SK-N-SH treated with all-trans-retinoic acid at 6 μM for 48 hours (cell line): ENCODE measurements at regions not wholly inside any gene's neighbourhood (a gene's known extent, or its start where the extent isn't known, plus 50 kb on each side); places are given as distances from the start of the nearest gene placed in this dataset.

Source experiments
- ATAC-seq: fragments of 200-7000 bp; cut with Tn5 transposase; 3 replicates; pipeline ENCODE4 v1.9.1; 2020; ENCODE audit warnings: mild to moderate bottlenecking, moderate library complexity
- BACH2 ChIP-seq: fragments of 250-450 bp; sonication (Bioruptor Pico); IDR thresholded peaks from 2 replicates; pipeline ENCODE4 v1.9.0; 2021; ENCODE audit warnings: mild to moderate bottlenecking, borderline replicate concordance
- CREB5 ChIP-seq: fragments of 250-450 bp; sonication (Bioruptor Pico); IDR thresholded peaks from 2 replicates; pipeline ENCODE4 v1.5.1; 2020; ENCODE audit warnings: low read depth, mild to moderate bottlenecking, moderate library complexity
- CSDC2 ChIP-seq: fragments of 250-450 bp; sonication (Bioruptor Pico); IDR thresholded peaks from 2 replicates; pipeline ENCODE4 v1.5.0; 2020; ENCODE audit warnings: mild to moderate bottlenecking, moderate library complexity
- ESRRG ChIP-seq: fragments of 250-450 bp; sonication (Bioruptor Pico); IDR thresholded peaks from 2 replicates; pipeline ENCODE4 v1.6.1; 2021; ENCODE audit warnings: mild to moderate bottlenecking
- GLIS3 ChIP-seq: fragments of 250-450 bp; sonication (Bioruptor Pico); IDR thresholded peaks from 2 replicates; pipeline ENCODE4 v1.5.0; 2020; ENCODE audit warnings: mild to moderate bottlenecking, moderate library complexity
- ISL1 ChIP-seq: fragments of 250-450 bp; sonication (Bioruptor Pico); IDR thresholded peaks from 2 replicates; pipeline ENCODE4 v2.1.2; 2022; ENCODE audit warnings: mild to moderate bottlenecking, moderate library complexity
- POU6F1 ChIP-seq: fragments of 250-450 bp; sonication (Bioruptor Pico); IDR thresholded peaks from 2 replicates; pipeline ENCODE4 v1.8.0; 2021; ENCODE audit warnings: low read depth, mild to moderate bottlenecking, moderate library complexity, borderline replicate concordance
- PPARA ChIP-seq: fragments of 250-450 bp; sonication (Bioruptor Pico); IDR thresholded peaks from 2 replicates; pipeline ENCODE4 v1.5.0; 2020; ENCODE audit warnings: mild to moderate bottlenecking, borderline replicate concordance
- RARB ChIP-seq: fragments of 250-450 bp; sonication (Bioruptor Pico); IDR thresholded peaks from 2 replicates; pipeline ENCODE4 v1.8.0; 2021; ENCODE audit warnings: mild to moderate bottlenecking, moderate library complexity
- TOX ChIP-seq: fragments of 250-450 bp; sonication (Bioruptor Pico); IDR thresholded peaks from 2 replicates; pipeline ENCODE4 v1.8.0; 2021; ENCODE audit warnings: mild to moderate bottlenecking, moderate library complexity, borderline replicate concordance
- ZFP3 ChIP-seq: fragments of 250-450 bp; sonication (Bioruptor Pico); IDR thresholded peaks from 2 replicates; pipeline ENCODE4 v1.5.0; 2020; ENCODE audit warnings: mild to moderate bottlenecking, moderate library complexity
- ZFP30 ChIP-seq: fragments of 450-650 bp; formaldehyde crosslinking; IDR thresholded peaks from 2 replicates; pipeline ENCODE4 v1.5.0; 2022; ENCODE audit warnings: mild to moderate bottlenecking, moderate library complexity
- ZNF565 ChIP-seq: fragments of 450-650 bp; formaldehyde crosslinking; conservative IDR thresholded peaks from 2 replicates; pipeline ENCODE4 v1.5.0; 2020; ENCODE audit warnings: low read depth, mild to moderate bottlenecking, moderate library complexity
- ZNF70 ChIP-seq: fragments of 450-650 bp; formaldehyde crosslinking; IDR thresholded peaks from 2 replicates; pipeline ENCODE4 v1.5.0; 2020; ENCODE audit warnings: mild to moderate bottlenecking, moderate library complexity
- ZNF8 ChIP-seq: fragments of 450-650 bp; formaldehyde crosslinking; IDR thresholded peaks from 2 replicates; pipeline ENCODE4 v1.5.0; 2020; ENCODE audit warnings: mild to moderate bottlenecking, moderate library complexity
- TF ChIP-seq, protein P1 (sequence below): fragments of 250-450 bp; sonication (Bioruptor Pico); IDR thresholded peaks from 2 replicates; pipeline ENCODE4 v1.5.1; 2021; ENCODE audit warnings: mild to moderate bottlenecking, moderate library complexity
- TF ChIP-seq, protein P2 (sequence below): fragments of 250-450 bp; sonication (Bioruptor Pico); IDR thresholded peaks from 2 replicates; pipeline ENCODE4 v1.8.0; 2020; ENCODE audit warnings: mild to moderate bottlenecking, moderate library complexity, borderline replicate concordance
- TF ChIP-seq, protein P3 (sequence below): fragments of 250-450 bp; sonication (Bioruptor Pico); IDR thresholded peaks from 2 replicates; pipeline ENCODE4 v1.5.0; 2020; ENCODE audit warnings: mild to moderate bottlenecking, moderate library complexity

- TF ChIP-seq GLIS3 (CRISPR knock-in tag) (no peak), ZFP30 (CRISPR knock-in tag) (no peak), ISL1 (CRISPR knock-in tag) (no peak)
- TF ChIP-seq, protein P1, sequence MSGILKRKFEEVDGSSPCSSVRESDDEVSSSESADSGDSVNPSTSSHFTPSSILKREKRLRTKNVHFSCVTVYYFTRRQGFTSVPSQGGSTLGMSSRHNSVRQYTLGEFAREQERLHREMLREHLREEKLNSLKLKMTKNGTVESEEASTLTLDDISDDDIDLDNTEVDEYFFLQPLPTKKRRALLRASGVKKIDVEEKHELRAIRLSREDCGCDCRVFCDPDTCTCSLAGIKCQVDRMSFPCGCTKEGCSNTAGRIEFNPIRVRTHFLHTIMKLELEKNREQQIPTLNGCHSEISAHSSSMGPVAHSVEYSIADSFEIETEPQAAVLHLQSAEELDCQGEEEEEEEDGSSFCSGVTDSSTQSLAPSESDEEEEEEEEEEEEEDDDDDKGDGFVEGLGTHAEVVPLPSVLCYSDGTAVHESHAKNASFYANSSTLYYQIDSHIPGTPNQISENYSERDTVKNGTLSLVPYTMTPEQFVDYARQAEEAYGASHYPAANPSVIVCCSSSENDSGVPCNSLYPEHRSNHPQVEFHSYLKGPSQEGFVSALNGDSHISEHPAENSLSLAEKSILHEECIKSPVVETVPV (CRISPR knock-in tag) = no peak
- TF ChIP-seq, protein P2, sequence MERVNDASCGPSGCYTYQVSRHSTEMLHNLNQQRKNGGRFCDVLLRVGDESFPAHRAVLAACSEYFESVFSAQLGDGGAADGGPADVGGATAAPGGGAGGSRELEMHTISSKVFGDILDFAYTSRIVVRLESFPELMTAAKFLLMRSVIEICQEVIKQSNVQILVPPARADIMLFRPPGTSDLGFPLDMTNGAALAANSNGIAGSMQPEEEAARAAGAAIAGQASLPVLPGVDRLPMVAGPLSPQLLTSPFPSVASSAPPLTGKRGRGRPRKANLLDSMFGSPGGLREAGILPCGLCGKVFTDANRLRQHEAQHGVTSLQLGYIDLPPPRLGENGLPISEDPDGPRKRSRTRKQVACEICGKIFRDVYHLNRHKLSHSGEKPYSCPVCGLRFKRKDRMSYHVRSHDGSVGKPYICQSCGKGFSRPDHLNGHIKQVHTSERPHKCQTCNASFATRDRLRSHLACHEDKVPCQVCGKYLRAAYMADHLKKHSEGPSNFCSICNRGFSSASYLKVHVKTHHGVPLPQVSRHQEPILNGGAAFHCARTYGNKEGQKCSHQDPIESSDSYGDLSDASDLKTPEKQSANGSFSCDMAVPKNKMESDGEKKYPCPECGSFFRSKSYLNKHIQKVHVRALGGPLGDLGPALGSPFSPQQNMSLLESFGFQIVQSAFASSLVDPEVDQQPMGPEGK (CRISPR knock-in tag) = no peak
- no peak for ATAC-seq
These were observed 439.1 kb downstream of the SHQ1 start for GRCh38 chr3:72408983-72409779.

DNA sequence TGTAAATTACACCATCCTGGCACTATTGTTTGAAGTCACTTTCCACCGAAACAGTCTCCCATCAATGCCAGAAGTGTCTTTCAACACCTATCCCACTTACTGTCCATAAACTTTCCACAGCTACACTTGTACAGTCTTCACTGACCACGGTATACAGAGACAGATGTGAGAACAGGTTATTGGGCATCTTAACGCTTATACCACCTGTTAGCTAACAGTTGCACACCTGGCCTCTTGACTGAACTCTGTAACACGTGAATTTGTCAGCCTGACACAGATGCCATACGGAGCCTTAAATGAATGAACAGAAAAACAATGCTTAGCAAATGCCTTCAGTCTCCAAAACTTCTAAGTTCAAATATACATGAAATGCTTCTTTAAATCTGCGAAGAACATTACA, 440.5 kb downstream of the SHQ1 start:
- TF ChIP-seq, protein P2 (CRISPR knock-in tag) = no peak
- TF ChIP-seq CSDC2 (CRISPR knock-in tag) (no peak), PPARA (no peak), ZNF8 (CRISPR knock-in tag) (no peak), TOX (CRISPR knock-in tag) (no peak), GLIS3 (CRISPR knock-in tag) (no peak), ZNF70 (CRISPR knock-in tag) (no peak), RARB (no peak), ZNF565 (CRISPR knock-in tag) (no peak), BACH2 (CRISPR knock-in tag) (no peak), ESRRG (CRISPR knock-in tag) (no peak)
- TF ChIP-seq, protein P1 (CRISPR knock-in tag) = no peak
- TF ChIP-seq, protein P3, sequence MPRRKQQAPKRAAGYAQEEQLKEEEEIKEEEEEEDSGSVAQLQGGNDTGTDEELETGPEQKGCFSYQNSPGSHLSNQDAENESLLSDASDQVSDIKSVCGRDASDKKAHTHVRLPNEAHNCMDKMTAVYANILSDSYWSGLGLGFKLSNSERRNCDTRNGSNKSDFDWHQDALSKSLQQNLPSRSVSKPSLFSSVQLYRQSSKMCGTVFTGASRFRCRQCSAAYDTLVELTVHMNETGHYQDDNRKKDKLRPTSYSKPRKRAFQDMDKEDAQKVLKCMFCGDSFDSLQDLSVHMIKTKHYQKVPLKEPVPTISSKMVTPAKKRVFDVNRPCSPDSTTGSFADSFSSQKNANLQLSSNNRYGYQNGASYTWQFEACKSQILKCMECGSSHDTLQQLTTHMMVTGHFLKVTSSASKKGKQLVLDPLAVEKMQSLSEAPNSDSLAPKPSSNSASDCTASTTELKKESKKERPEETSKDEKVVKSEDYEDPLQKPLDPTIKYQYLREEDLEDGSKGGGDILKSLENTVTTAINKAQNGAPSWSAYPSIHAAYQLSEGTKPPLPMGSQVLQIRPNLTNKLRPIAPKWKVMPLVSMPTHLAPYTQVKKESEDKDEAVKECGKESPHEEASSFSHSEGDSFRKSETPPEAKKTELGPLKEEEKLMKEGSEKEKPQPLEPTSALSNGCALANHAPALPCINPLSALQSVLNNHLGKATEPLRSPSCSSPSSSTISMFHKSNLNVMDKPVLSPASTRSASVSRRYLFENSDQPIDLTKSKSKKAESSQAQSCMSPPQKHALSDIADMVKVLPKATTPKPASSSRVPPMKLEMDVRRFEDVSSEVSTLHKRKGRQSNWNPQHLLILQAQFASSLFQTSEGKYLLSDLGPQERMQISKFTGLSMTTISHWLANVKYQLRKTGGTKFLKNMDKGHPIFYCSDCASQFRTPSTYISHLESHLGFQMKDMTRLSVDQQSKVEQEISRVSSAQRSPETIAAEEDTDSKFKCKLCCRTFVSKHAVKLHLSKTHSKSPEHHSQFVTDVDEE = no peak
- no peak for ATAC-seq

GRCh38 chr3:72405943-72406566, 442.2 kb downstream of the SHQ1 start:
- ATAC-seq = no peak

More at GRCh38 chr3:72405943-72406566, 442.2 kb downstream of the SHQ1 start:
- TF ChIP-seq POU6F1 (CRISPR knock-in tag) = no peak
- TF ChIP-seq GLIS3 (CRISPR knock-in tag) = no peak
- no peak for TF ChIP-seq ZFP3 (CRISPR knock-in tag)
- TF ChIP-seq CREB5 = no peak
